RWPE1 (cell line): ENCODE measurements at regions not wholly inside any gene's neighbourhood (a gene's known extent, or its start where the extent isn't known, plus 50 kb on each side); places are given as distances from the start of the nearest gene placed in this dataset.
"Not testable (repeated sequence)": the region's sequence is repeated elsewhere in the genome, so short reads cannot be mapped to it uniquely, and the experiment has no call there.

Experiments used
- CTCF ChIA-PET: fragments of 350-600 bp; sonication (Branson Sonifier 250); formaldehyde crosslinking; extraction: SDS; loops from one replicate; lab custom pipeline; 2021; lab: Yijun Ruan, JAX
- POLR2A ChIA-PET: fragments of 400-600 bp; formaldehyde crosslinking; extraction: SDS; loops from one replicate; lab custom pipeline; 2020; ENCODE audit warnings: antibody characterized with exemption; ENCODE audit not compliant: low non-redundant PET; lab: Yijun Ruan, JAX
- DNase-seq: peaks from one replicate; pipeline ENCODE4 v3.0.0; 2012; ENCODE audit warnings: low spot score
- H3K27ac ChIP-seq: fragments of 450-650 bp; 2 replicates; pipeline ENCODE4 v1.5.1; 2017
- TF ChIP-seq, protein P1 (sequence below): fragments of 450-650 bp; conservative IDR thresholded peaks from 2 replicates; pipeline ENCODE4 v1.5.1; 2017; ENCODE audit warnings: low read depth, mild to moderate bottlenecking

DNA sequence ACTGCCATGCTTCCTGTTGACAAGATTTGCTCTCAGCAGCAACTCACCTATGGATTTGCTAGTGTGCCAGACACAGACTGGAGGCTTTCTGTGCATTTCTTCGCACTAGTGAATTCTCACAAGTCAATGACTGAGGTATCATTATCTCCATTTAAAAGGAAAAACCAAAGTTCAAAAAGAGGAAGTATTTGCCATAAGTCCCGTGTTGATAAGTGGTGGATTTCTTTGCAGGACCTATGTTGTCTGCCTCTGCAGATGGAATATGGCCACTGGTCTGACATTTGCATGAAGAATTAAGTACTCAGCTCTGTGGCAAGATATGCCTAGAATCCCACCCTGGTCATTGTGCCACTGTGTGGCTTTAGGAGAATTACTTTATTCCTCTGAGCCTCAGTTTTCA, 299.6 kb downstream of the PAX3 start:
- ChIA-PET POLR2A (no interaction called here), CTCF (no interaction called here)
- TF ChIP-seq, protein P1, sequence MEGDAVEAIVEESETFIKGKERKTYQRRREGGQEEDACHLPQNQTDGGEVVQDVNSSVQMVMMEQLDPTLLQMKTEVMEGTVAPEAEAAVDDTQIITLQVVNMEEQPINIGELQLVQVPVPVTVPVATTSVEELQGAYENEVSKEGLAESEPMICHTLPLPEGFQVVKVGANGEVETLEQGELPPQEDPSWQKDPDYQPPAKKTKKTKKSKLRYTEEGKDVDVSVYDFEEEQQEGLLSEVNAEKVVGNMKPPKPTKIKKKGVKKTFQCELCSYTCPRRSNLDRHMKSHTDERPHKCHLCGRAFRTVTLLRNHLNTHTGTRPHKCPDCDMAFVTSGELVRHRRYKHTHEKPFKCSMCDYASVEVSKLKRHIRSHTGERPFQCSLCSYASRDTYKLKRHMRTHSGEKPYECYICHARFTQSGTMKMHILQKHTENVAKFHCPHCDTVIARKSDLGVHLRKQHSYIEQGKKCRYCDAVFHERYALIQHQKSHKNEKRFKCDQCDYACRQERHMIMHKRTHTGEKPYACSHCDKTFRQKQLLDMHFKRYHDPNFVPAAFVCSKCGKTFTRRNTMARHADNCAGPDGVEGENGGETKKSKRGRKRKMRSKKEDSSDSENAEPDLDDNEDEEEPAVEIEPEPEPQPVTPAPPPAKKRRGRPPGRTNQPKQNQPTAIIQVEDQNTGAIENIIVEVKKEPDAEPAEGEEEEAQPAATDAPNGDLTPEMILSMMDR: no peak
- DNase-seq: no peak
- no peak overlapping the region for H3K27ac ChIP-seq

- CTCF ChIA-PET: interaction anchor here (0.6 kb wide), 1 partner anchor 34 kb away, joined by 3 read pairs; no protein-coding TSS in a partner anchor
- TF ChIP-seq, protein P1: no peak
- DNase-seq: no peak
- POLR2A ChIA-PET: no interaction called here
- no peak overlapping the region for H3K27ac ChIP-seq
These were observed 301.1 kb downstream of the PAX3 start for GRCh38 chr2:221997683-221998082.

DNA sequence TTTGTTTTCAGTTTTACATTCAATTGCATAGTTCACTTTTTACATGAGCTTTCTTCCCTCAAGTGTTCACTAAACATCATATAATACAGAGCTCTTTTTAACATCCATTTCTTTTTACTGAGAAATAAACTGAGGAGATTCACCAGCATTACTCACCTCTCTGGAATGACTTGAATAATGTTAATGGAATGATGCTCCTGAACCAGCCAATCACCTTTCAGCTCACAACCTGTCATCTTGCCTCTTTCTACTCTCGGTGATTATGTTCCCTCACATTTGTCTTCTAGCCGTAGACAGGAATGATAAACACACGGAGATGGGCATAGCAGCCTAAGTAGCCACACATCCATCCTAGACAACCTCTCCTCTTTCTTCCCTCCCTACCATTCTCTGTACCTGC, 301.7 kb downstream of the PAX3 start:
- no peak overlapping the region for H3K27ac ChIP-seq
- ChIA-PET CTCF (no interaction called here), POLR2A (no interaction called here)
- peak; percentile 87 for DNase-seq
- TF ChIP-seq, protein P1: no peak

GRCh38 chr2:221994926-221995325, 303.9 kb downstream of the PAX3 start:
- ChIA-PET CTCF (interaction anchor here (0.6 kb wide), 2 partner anchors 21 to 36 kb away, joined by 4 to 6 read pairs; no protein-coding TSS in a partner anchor), POLR2A (no interaction called here)

DNA sequence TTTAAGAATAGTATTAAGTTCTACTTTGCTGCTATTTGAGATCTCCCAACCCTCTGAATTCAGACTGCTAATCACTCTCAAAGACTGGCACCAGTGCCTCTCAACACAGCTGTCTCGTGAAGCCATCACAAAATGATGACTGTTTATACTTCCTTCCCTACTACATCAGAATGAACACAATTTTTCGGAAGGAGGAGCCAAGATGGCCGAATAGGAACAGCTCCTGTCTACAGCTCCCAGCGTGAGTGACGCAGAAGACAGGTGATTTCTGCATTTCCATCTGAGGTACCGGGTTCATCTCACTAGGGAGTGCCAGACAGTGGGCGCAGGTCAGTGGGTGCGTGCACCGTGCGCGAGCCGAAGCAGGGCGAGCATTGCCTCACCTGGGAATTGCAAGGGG, 314.4 kb downstream of the PAX3 start:
- H3K27ac ChIP-seq, POLR2A ChIA-PET, DNase-seq, CTCF ChIA-PET: not testable (repeated sequence)

More at GRCh38 chr2:221994926-221995325, 303.9 kb downstream of the PAX3 start:
- no peak for DNase-seq
- TF ChIP-seq, protein P1: no peak
- no peak overlapping the region for H3K27ac ChIP-seq

- ChIA-PET CTCF (no interaction called here), POLR2A (no interaction called here)
- DNase-seq: no peak
- TF ChIP-seq, protein P1: no peak
- no peak overlapping the region for H3K27ac ChIP-seq
These were observed 316.8 kb downstream of the PAX3 start for GRCh38 chr2:221981912-221982470.

DNA sequence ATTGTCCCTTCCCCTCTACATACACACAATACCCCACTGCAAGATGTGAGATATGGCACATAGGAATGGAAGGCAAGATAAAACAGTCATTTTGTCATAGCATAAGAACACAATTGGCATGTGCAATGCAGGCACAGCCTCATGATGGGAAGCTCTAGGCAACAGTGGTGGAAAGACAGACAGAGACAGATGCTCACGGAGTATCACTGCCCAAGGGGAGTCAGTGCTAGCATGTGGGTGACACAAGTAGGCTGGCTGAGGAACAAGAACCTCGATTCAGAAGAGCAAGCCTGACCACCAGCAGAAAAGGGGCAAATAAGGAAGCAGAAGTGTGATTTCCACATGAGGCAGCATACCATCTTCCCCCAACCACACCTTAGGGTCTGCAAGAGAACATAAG, 323.6 kb downstream of the PAX3 start:
- H3K27ac ChIP-seq: no peak overlapping the region
- CTCF ChIA-PET: no interaction called here
- no peak for DNase-seq
- TF ChIP-seq, protein P1: no peak
- POLR2A ChIA-PET: no interaction called here
